IMR-90 (cell line): ENCODE measurements at regions not wholly inside any gene's neighbourhood (a gene's known extent, or its start where the extent isn't known, plus 50 kb on each side); places are given as distances from the start of the nearest gene placed in this dataset.
A peak's percentile ranks its signal among the peaks of the same experiment; 100 is the strongest.

Experiments used
- ATAC-seq: fragments of 200-7000 bp; cut with Tn5 transposase; 2 replicates; pipeline ENCODE4 v1.9.1; 2020; ENCODE audit warnings: low read depth, mild to moderate bottlenecking, moderate library complexity
- BruUV-seq: library from RNA; stranded (reverse); fragments of 400-500 nt; replicated peaks from 2 replicates; lab custom pipeline; 2021; lab: Mats Ljungman, UMichigan
- CTCF ChIA-PET: fragments of 300-600 bp; formaldehyde crosslinking; extraction: SDS; loops from one replicate; lab custom pipeline; 2021; ENCODE audit warnings: antibody characterized with exemption; lab: Yijun Ruan, JAX
- POLR2A ChIA-PET: fragments of 300-600 bp; sonication (Branson Sonifier 250); formaldehyde crosslinking; loops from one replicate; lab custom pipeline; 2022; ENCODE audit warnings: antibody characterized with exemption; ENCODE audit not compliant: unreplicated experiment; lab: Charles Lee
- DNase-seq: peaks from one replicate; pipeline ENCODE4 v3.0.0; 2013
- H2AFZ ChIP-seq: replicated peaks from 2 replicates; pipeline ENCODE3; 2013; ENCODE audit warnings: low read length, mild to moderate bottlenecking; ENCODE audit not compliant: poor library complexity
- H2AK5ac ChIP-seq: 2 replicates; pipeline ENCODE4 v1.6.1; 2013; ENCODE audit warnings: low read depth, low read length, inconsistent platforms
- H2AK9ac ChIP-seq: replicated peaks from 2 replicates; pipeline ENCODE3; 2013; ENCODE audit warnings: mild to moderate bottlenecking, low read depth, low read length, moderate library complexity; ENCODE audit not compliant: poor library complexity
- H2BK120ac ChIP-seq: 2 replicates; pipeline ENCODE4 v1.6.1; 2013; ENCODE audit warnings: low read depth, low read length, inconsistent platforms
- H2BK15ac ChIP-seq: 3 replicates; pipeline ENCODE4 v1.6.1; 2013; ENCODE audit warnings: low read depth, low read length, inconsistent platforms
- H2BK20ac ChIP-seq: 2 replicates; pipeline ENCODE4 v1.6.1; 2013; ENCODE audit warnings: low read depth, mild to moderate bottlenecking, inconsistent platforms, low read length, moderate library complexity
- H2BK5ac ChIP-seq: 2 replicates; pipeline ENCODE4 v1.6.1; 2013; ENCODE audit warnings: mild to moderate bottlenecking, low read depth, low read length, inconsistent platforms; ENCODE audit not compliant: poor library complexity, severe bottlenecking
- H3K14ac ChIP-seq: replicated peaks from 2 replicates; pipeline ENCODE4 v1.6.1; 2013; ENCODE audit warnings: low read depth, low read length, inconsistent platforms
- H3K18ac ChIP-seq: 2 replicates; pipeline ENCODE4 v1.6.1; 2013; ENCODE audit warnings: low read depth, low read length, control low read depth
- H3K23ac ChIP-seq: 2 replicates; pipeline ENCODE4 v1.6.1; 2013; ENCODE audit warnings: low read depth, low read length, inconsistent platforms
- H3K27ac ChIP-seq: 2 replicates; pipeline ENCODE4 v1.5.1; 2013; ENCODE audit warnings: mild to moderate bottlenecking, control low read depth, low read length; ENCODE audit not compliant: insufficient read depth
- H3K27me3 ChIP-seq: 2 replicates; pipeline ENCODE4 v1.6.1; 2013; ENCODE audit warnings: low read length; ENCODE audit not compliant: control insufficient read depth, insufficient read depth
- H3K36me3 ChIP-seq: 2 replicates; pipeline ENCODE4 v1.6.1; 2013; ENCODE audit warnings: low read length, mixed read lengths; ENCODE audit not compliant: control insufficient read depth, insufficient read depth
- H3K4ac ChIP-seq: 2 replicates; pipeline ENCODE4 v1.6.1; 2013; ENCODE audit warnings: low read depth, low read length, inconsistent platforms
- H3K4me1 ChIP-seq: 2 replicates; pipeline ENCODE4 v1.6.1; 2013; ENCODE audit warnings: low read length, mixed read lengths; ENCODE audit not compliant: control insufficient read depth, insufficient read depth
- H3K4me2 ChIP-seq: 2 replicates; pipeline ENCODE4 v1.6.1; 2013; ENCODE audit warnings: low read depth, mild to moderate bottlenecking, control low read depth, low read length, moderate library complexity
- H3K4me3 ChIP-seq: 2 replicates; pipeline ENCODE4 v1.5.1; 2013; ENCODE audit warnings: low read depth, mild to moderate bottlenecking, control low read depth, low read length, moderate library complexity; ENCODE audit not compliant: insufficient read depth
- H3K56ac ChIP-seq: 2 replicates; pipeline ENCODE4 v1.6.1; 2013; ENCODE audit warnings: low read length, inconsistent platforms; ENCODE audit not compliant: insufficient read depth; ENCODE audit errors: extremely low read depth
- H3K79me1 ChIP-seq, 2 experiments: 2 replicates each; pipeline ENCODE4 v1.6.1; 2013; ENCODE audit warnings: low read length in 2 of 2, inconsistent platforms in 1 of 2, low read depth in 1 of 2
- H3K9ac ChIP-seq: 2 replicates; pipeline ENCODE4 v1.6.1; 2013; ENCODE audit warnings: low read depth, low read length, control low read depth
- H3K9me1 ChIP-seq: 2 replicates; pipeline ENCODE4 v1.6.1; 2013; ENCODE audit warnings: low read length, inconsistent platforms; ENCODE audit not compliant: insufficient read depth
- H3K9me3 ChIP-seq: 2 replicates; pipeline ENCODE4 v1.6.1; 2013; ENCODE audit warnings: low read length; ENCODE audit not compliant: control insufficient read depth, insufficient read depth
- H4K20me1 ChIP-seq: 2 replicates; pipeline ENCODE4 v1.6.1; 2013; ENCODE audit warnings: low read length, inconsistent platforms; ENCODE audit not compliant: insufficient read depth
- H4K5ac ChIP-seq: 2 replicates; pipeline ENCODE4 v1.6.1; 2013; ENCODE audit warnings: mild to moderate bottlenecking, low read depth, low read length, control low read depth
- H4K8ac ChIP-seq, 2 experiments: 2 replicates each; pipeline ENCODE4 v1.6.1; 2013; ENCODE audit warnings: low read depth in 2 of 2, low read length in 2 of 2, control low read depth in 1 of 2, inconsistent platforms in 1 of 2
- H4K91ac ChIP-seq: 2 replicates; pipeline ENCODE4 v1.6.1; 2013; ENCODE audit warnings: low read depth, low read length, inconsistent platforms; ENCODE audit not compliant: insufficient read depth
- CEBPB ChIP-seq: IDR thresholded peaks from 2 replicates; pipeline ENCODE4 v1.6.1; 2012; ENCODE audit warnings: low read depth, low read length, improper control_type of control experiment
- SMC3 ChIP-seq: fragments of 150-350 bp; IDR thresholded peaks from 2 replicates; pipeline ENCODE4 v1.6.1; 2016; ENCODE audit warnings: low read depth, mild to moderate bottlenecking, antibody characterized with exemption, low read length, moderate library complexity
- WGBS, 2 experiments: methylation state at CpG; one replicate each; pipeline versions ENCODE4 v1.1.5 to v1.1.7; 2013; ENCODE audit warnings: missing lambda C conversion rate in 2 of 2; ENCODE audit not compliant: insufficient read length in 1 of 2; ENCODE audit errors: extremely low coverage in 2 of 2; 5-methylcytosine and 5-hydroxymethylcytosine counted together
- dilution Hi-C: fragments of 300-500 bp; cut with HindIII; formaldehyde crosslinking; loops from one replicate; pipeline ENCODE4 v1.14.3; 2018; ENCODE audit warnings: low sequenced_read_pairs; ENCODE audit not compliant: unreplicated experiment
- in situ Hi-C: fragments of 300-500 bp; cut with MboI; formaldehyde crosslinking; loops from 3 replicates; pipeline ENCODE4 v1.14.3; 2019; ENCODE audit warnings: low sequenced_read_pairs, inconsistent platforms, mixed read lengths
- intact Hi-C: fragments of 100-400 bp; cut with micrococcal nuclease; formaldehyde crosslinking; loops from 2 replicates; pipeline ENCODE4 v1.10.0; 2022

DNA sequence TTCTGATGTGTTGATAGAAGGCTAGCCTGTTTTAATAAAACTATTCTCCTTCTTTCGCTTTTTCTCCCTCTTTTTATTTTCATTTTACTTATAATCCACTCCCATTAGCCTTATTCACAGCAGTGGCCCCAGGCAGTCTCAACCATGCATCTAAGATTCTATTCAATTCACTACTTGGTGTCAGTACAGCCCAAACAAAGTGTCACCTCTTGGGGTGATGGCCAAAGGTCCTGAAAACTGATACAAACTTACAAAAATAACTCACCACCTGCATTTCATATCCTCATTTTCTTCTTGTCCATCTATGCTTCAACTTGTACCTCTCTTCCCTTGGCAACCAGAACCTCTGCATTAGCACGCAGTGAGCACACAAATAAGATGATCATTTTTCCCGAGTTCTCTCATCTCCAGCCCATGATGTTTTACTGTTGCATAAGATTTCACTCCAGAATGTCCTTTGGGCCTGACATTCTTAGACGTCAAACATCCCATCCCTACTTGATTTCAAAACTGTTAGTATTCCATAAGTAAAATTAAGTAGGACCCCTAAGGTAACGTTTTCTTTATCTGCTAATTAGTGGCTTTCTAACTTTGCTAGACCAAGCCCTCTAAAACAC, 559.3 kb upstream of the TNP1 start:
- TF ChIP-seq SMC3: no peak
- TF ChIP-seq CEBPB: peak; percentile 89

More for the DNA sequence above, 559.3 kb upstream of the TNP1 start:
- H2BK15ac ChIP-seq: peak overlapping the region; percentile 64; the same call in 2 of the 3 replicates
- H2BK120ac ChIP-seq: peak overlapping the region; percentile 50
- H4K8ac ChIP-seq: peak overlapping the region in 1 of 2 experiments; percentile 63; a peak in 3 of 4 replicates
- H3K14ac ChIP-seq: peak overlapping the region; percentile 5; the same call in 1 of the 2 replicates
- no TSS peak for BruUV-seq
- H4K5ac ChIP-seq: peak overlapping the region; percentile 21; the same call in 1 of the 2 replicates
- dilution Hi-C loops: no loop called here
- peak overlapping the region; percentile 10; the same call in 1 of the 2 replicates for H3K27ac ChIP-seq
- H3K79me1 ChIP-seq: no peaks in the 10 kb centered on the region
- ChIA-PET CTCF (no interaction called here), POLR2A (no interaction called here)
- H2AK5ac ChIP-seq: peak overlapping the region; percentile 61; the same call in 1 of the 2 replicates
- H4K91ac ChIP-seq: peak overlapping the region; percentile 41
- no peak overlapping the region for H3K4me2 ChIP-seq
- H3K56ac ChIP-seq: no peak overlapping the region
- peak overlapping the region; percentile 83; the same call in 1 of the 2 replicates for H3K18ac ChIP-seq
- H3K9ac ChIP-seq: no peak overlapping the region
- H3K4me3 ChIP-seq: no peak overlapping the region
- no peak overlapping the region for H2BK5ac ChIP-seq
- H3K9me3 ChIP-seq: no peaks in the 10 kb centered on the region
- WGBS, 2 experiments: 84 to 100% methylated on average over 1 to 2 of the region's 5 CpGs
- H3K36me3 ChIP-seq: no peaks in the 10 kb centered on the region
- DNase-seq (no peak), ATAC-seq (no peak)
- no peak overlapping the region for H2AK9ac ChIP-seq
- no peaks in the 10 kb centered on the region for H3K9me1 ChIP-seq
- no peak overlapping the region for H3K23ac ChIP-seq
- intact Hi-C loops: no loop called here
- no peaks in the 10 kb centered on the region for H4K20me1 ChIP-seq
- H3K27me3 ChIP-seq: no peaks in the 10 kb centered on the region
- peak overlapping the region; percentile 28; the same call in 1 of the 2 replicates for H3K4ac ChIP-seq
- no peak overlapping the region for H2AFZ ChIP-seq
- in situ Hi-C loops: no loop called here
- H2BK20ac ChIP-seq: peak overlapping the region; percentile 30
- H3K4me1 ChIP-seq: peaks cover 12% of the 10 kb centered on the region
